ENCODE measurements at regions not wholly inside any gene's neighbourhood (a gene's known extent, or its start where the extent isn't known, plus 50 kb on each side); places are given as distances from the start of the nearest gene placed in this dataset.
"Not testable (repeated sequence)": the region's sequence is repeated elsewhere in the genome, so short reads cannot be mapped to it uniquely, and the experiment has no call there.

DNA sequence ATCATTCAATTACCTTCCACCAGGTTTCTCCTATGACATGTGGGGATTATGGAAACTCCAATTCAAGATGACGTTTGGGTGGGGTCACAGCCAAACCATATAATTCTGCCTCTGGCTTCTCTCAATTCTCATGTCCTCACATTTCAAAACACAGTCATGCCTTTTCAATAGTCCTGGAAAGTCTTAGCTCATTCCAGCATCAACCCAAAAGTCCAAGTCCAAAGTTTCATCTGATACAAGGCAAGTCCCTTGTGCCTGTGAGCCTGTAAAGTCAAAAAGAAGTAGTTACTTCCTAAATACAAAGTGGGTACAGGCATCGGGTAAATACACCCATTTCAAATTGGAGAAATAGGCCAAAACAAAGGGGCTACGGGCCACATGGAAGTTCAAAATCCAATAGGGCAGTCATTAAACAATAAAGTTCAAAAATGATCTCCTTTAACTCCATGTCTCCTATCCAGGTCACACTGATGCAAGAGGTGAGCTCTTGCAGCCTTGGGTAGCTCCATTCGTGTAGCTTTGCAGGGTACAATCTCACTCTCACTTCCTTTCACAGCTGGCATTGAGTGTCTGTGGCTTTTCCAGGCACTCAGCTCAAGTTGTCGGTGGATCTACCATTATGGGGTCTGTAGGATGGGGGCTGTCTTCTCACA lies 112.9 kb downstream of the FCRL5 start:
- no peak overlapping the region for H3K4me3 ChIP-seq (ENCODE audit: low read depth, low read length)
- TF ChIP-seq, protein P1, sequence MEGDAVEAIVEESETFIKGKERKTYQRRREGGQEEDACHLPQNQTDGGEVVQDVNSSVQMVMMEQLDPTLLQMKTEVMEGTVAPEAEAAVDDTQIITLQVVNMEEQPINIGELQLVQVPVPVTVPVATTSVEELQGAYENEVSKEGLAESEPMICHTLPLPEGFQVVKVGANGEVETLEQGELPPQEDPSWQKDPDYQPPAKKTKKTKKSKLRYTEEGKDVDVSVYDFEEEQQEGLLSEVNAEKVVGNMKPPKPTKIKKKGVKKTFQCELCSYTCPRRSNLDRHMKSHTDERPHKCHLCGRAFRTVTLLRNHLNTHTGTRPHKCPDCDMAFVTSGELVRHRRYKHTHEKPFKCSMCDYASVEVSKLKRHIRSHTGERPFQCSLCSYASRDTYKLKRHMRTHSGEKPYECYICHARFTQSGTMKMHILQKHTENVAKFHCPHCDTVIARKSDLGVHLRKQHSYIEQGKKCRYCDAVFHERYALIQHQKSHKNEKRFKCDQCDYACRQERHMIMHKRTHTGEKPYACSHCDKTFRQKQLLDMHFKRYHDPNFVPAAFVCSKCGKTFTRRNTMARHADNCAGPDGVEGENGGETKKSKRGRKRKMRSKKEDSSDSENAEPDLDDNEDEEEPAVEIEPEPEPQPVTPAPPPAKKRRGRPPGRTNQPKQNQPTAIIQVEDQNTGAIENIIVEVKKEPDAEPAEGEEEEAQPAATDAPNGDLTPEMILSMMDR (IDR thresholded peaks at IDR 0.05; ENCODE audit: insufficient read depth, low read depth, low read length, missing control alignments): no peak
- DNase-seq (ENCODE audit: low read depth): no peak

DNA sequence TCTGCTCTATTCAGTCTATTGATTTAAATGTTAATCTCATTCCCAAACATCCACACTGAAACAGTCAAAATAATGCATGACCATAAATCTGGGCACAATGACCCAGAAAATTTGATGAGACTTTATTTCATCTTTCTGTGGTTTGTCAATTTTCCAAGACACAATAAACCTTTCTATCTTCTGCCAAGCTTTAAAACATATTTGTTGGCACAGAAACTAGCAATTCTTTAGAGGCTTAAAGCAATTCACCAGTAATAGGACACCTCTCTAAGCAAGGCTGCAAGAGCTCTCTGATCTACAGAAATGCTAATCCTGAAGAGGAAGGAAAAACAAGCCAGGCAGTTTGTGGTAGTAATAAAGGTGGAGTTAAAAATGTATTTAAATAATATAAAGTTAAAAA lies 113.7 kb downstream of the FCRL5 start:
- DNase-seq (ENCODE audit: low read depth): no peak

DNA sequence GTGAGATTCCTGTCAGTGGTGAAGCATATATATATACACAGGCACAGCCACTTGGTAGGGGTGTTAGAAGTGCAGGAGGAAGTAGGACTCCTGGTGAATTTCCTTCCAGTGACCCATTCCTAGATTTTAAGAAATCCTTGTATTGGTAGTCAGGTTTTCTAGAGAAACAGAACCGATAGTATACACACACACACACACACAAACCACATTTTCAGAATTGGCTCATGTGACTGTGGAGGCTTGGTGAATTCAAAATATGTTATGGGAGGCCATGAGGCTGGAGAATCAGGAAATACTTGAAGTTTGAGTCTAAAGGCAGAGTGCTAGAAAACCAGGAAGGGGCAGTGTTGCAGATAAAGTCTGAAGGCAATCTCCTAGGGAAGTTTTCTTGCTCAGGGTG lies 114.2 kb downstream of the FCRL5 start:
- no peak for DNase-seq (ENCODE audit: low read depth)
- H3K4me3 ChIP-seq (ENCODE audit: low read depth, low read length): no peak overlapping the region
- TF ChIP-seq, protein P1 (IDR thresholded peaks at IDR 0.05; ENCODE audit: insufficient read depth, low read depth, low read length, missing control alignments): no peak

More for the DNA sequence above, 113.7 kb downstream of the FCRL5 start:
- H3K4me3 ChIP-seq (ENCODE audit: low read depth, low read length): no peak overlapping the region
- TF ChIP-seq, protein P1 (IDR thresholded peaks at IDR 0.05; ENCODE audit: insufficient read depth, low read depth, low read length, missing control alignments): no peak

DNA sequence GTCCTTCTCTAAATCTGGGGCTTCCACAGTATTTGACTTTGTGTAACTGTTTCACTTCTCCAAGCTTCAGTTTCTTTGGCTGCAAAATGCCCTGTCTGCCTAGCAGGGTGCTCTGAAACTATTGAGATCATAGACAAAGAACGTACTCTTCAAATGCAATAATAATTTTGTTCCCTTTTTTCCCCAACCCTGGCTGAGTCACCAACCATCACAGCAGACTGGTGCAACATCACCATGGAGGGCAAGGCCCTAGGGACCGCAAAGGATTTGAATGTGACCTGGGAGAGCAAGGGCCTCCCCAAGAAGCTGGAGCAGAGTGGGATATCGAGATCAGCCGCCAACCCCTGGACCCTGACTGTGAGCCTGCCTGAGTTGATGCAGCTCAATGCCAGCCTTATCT lies 115.0 kb downstream of the FCRL5 start:
- no peak for DNase-seq (ENCODE audit: low read depth)
- H3K4me3 ChIP-seq (ENCODE audit: low read depth, low read length): no peak overlapping the region
- TF ChIP-seq, protein P1 (IDR thresholded peaks at IDR 0.05; ENCODE audit: insufficient read depth, low read depth, low read length, missing control alignments): no peak

DNA sequence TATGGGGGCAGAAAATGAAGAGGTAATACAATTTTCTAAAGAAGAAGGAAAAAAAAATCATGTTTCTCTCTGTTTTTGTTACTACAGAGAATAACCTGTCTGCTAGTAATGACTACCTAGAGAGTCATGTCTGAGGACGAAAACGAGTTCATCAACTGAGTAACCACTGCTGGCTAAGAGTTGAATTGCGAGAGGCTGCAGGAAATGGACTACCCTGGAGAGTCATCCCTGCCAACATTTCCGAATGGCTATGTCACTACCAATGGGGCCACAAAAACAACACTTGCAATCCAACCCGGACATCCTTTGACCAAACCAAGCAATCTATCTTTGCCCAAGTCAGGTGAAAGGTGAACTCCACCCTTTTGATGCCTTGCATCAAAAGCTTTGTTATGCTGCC lies 120.6 kb downstream of the FCRL5 start:
- no peak overlapping the region for H3K4me3 ChIP-seq (ENCODE audit: low read depth, low read length)
- TF ChIP-seq, protein P1 (IDR thresholded peaks at IDR 0.05; ENCODE audit: insufficient read depth, low read depth, low read length, missing control alignments): no peak
- DNase-seq (ENCODE audit: low read depth): no peak

DNA sequence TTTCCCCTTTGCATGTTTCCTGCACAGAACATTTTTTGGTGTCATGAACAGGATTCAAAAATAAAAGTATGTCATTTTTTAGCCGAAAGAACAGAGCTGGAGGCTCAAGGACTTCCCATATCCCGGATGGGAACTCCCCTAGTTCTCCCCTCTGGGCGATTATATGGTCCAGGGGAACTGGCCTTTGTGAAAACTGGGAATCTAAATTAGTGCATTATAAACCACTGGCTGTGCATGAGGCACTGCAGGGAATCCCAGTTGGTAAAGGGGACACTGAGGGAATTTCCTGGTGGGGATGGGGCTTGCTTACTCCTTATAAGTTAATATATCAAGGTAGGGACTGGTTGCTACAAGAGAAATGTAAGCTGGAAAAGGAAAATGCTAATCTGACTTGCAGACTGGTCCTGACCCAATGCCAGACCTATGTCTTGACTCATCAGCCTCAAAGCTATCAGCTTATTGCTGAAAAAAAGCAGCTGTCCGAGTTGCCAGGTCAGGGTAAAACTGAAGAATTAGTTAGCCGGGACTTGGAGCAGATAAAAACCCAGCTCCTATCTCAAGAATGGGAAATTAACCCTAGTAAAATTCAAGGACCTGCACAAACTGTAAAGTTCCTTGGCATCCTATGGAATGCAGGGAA lies 122.6 kb downstream of the FCRL5 start:
- DNase-seq (ENCODE audit: low read depth): no peak
- TF ChIP-seq, protein P1 (IDR thresholded peaks at IDR 0.05; ENCODE audit: insufficient read depth, low read depth, low read length, missing control alignments): no peak
- H3K4me3 ChIP-seq (ENCODE audit: low read depth, low read length): no peak overlapping the region

DNA sequence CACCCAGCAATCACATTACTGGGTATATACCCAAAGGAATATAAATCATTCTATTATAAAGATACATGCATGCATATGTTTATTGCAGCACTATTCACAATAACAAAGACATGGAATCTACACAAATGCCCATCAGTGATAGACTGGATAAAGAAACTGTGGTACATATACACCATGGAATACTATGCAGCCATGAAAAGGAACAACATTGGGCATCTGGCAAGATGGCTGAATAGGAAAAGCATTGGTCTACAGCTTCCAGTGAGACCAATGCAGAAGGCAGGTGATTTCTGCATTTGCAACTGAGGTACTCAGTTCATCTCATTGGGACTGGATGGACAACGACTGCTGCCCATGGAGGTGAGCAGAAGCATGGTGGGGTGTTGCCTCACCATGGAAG lies 128.6 kb downstream of the FCRL5 start:
- H3K4me3 ChIP-seq (ENCODE audit: low read depth, low read length); DNase-seq (ENCODE audit: low read depth): not testable (repeated sequence)

All from GM12865 (cell line).